HUES6 (cell line): ENCODE measurements at regions not wholly inside any gene's neighbourhood (a gene's known extent, or its start where the extent isn't known, plus 50 kb on each side); places are given as distances from the start of the nearest gene placed in this dataset.

Experiments
- H3K27ac ChIP-seq: 2 replicates; pipeline ENCODE4 v1.7.0; 2013; ENCODE audit warnings: low read depth, mild to moderate bottlenecking, low read length, inconsistent platforms
- H3K27me3 ChIP-seq: 2 replicates; pipeline ENCODE4 v1.6.1; 2013; ENCODE audit warnings: low read length; ENCODE audit not compliant: control insufficient read depth, insufficient read depth
- H3K36me3 ChIP-seq: 2 replicates; pipeline ENCODE4 v1.6.1; 2013; ENCODE audit warnings: low read length; ENCODE audit not compliant: control insufficient read depth, insufficient read depth
- H3K4me1 ChIP-seq: 2 replicates; pipeline ENCODE4 v1.6.1; 2013; ENCODE audit warnings: low read length; ENCODE audit not compliant: control insufficient read depth, insufficient read depth
- H3K4me3 ChIP-seq: 2 replicates; pipeline ENCODE4 v1.5.1; 2013; ENCODE audit warnings: low read depth, low read length
- H3K9ac ChIP-seq: one replicate; pipeline ENCODE4 v1.6.1; 2013; ENCODE audit warnings: mild to moderate bottlenecking, low read length
- H3K9me3 ChIP-seq: 2 replicates; pipeline ENCODE4 v1.6.1; 2013; ENCODE audit warnings: low read depth, low read length; ENCODE audit not compliant: control insufficient read depth, insufficient read depth

GRCh38 chr16:24446189-24446588 lies 93.2 kb upstream of the RBBP6 start:
- H3K27me3 ChIP-seq, result no peaks in the 10 kb centered on the region
- no peak overlapping the region for H3K27ac ChIP-seq
- H3K9me3 ChIP-seq, result peaks cover 20% of the 10 kb centered on the region
- H3K4me1 ChIP-seq, result no peaks in the 10 kb centered on the region
- no peak overlapping the region for H3K9ac ChIP-seq
- H3K4me3 ChIP-seq, result no peak overlapping the region
- no peaks in the 10 kb centered on the region for H3K36me3 ChIP-seq

DNA sequence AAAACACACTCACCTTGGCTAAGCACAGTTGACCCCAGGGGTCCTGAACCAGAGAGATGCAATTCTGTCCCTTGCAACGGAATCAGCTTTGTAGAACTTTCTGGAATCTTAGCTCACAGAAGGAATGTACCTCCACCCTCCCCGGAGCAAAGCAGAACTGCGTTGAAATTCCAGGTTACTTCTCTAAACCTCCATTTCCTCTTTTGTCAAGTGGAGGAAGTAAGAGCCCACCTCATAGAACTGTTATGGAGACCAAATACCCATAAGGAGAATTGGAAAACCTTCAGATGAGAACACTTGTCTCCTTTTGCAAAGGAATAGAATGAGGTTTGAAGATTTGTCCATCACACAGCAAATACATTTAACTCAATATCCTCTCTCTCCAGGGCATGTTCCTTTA lies 86.6 kb upstream of the RBBP6 start:
- H3K36me3 ChIP-seq, result no peaks in the 10 kb centered on the region
- no peak overlapping the region for H3K4me3 ChIP-seq
- no peak overlapping the region for H3K9ac ChIP-seq
- H3K27ac ChIP-seq, result no peak overlapping the region
- no peaks in the 10 kb centered on the region for H3K27me3 ChIP-seq
- no peaks in the 10 kb centered on the region for H3K4me1 ChIP-seq
- H3K9me3 ChIP-seq, result no peaks in the 10 kb centered on the region

- Histone ChIP-seq H3K36me3 (no peaks in the 10 kb centered on the region), H3K9ac (no peak overlapping the region), H3K9me3 (peaks cover 16% of the 10 kb centered on the region), H3K27ac (no peak overlapping the region), H3K4me3 (no peak overlapping the region), H3K4me1 (peaks cover 9% of the 10 kb centered on the region), H3K27me3 (no peaks in the 10 kb centered on the region)
Measured at GRCh38 chr16:24463196-24463945, 76.0 kb upstream of the RBBP6 start.

- H3K9me3 ChIP-seq, result peaks cover 5% of the 10 kb centered on the region
- H3K27me3 ChIP-seq, result no peaks in the 10 kb centered on the region
- no peak overlapping the region for H3K27ac ChIP-seq
- H3K4me3 ChIP-seq, result no peak overlapping the region
- no peaks in the 10 kb centered on the region for H3K4me1 ChIP-seq
- no peak overlapping the region for H3K9ac ChIP-seq
- H3K36me3 ChIP-seq, result no peaks in the 10 kb centered on the region
Measured at GRCh38 chr16:24471561-24472350, 67.6 kb upstream of the RBBP6 start.

GRCh38 chr16:24477492-24477891 lies 61.9 kb upstream of the RBBP6 start:
- Histone ChIP-seq H3K9me3 (peaks cover 3% of the 10 kb centered on the region), H3K27ac (no peak overlapping the region), H3K9ac (no peak overlapping the region), H3K4me3 (no peak overlapping the region), H3K27me3 (peaks cover 28% of the 10 kb centered on the region), H3K36me3 (no peaks in the 10 kb centered on the region), H3K4me1 (0 out of 2 replicates have a peak, but pooled peaks cover 3% of the 10 kb centered on the region)

DNA sequence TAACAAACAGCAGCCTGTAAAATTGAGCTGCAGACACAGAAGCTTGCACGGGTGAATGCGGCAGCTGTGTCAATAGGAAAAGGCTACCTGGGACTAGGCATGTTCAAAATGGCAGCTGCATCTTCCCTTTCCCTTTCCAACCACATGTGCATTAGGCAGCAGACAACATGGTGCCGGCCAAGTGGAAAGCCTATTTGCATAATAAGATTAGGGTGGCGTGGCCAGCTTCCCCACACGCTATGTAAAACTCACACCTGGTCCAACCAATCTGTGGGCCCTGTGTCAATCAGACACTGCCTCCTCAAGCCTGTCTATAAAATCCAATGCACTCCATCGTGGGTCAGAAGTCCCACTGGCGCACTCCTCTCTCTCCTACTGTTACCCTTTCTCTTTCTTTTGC lies 61.0 kb upstream of the RBBP6 start:
- H3K27me3 ChIP-seq, result peaks cover 33% of the 10 kb centered on the region
- H3K27ac ChIP-seq, result no peak overlapping the region
- H3K36me3 ChIP-seq, result no peaks in the 10 kb centered on the region

GRCh38 chr16:24482681-24483202 lies 56.6 kb upstream of the RBBP6 start:
- Histone ChIP-seq H3K9me3 (peaks cover 5% of the 10 kb centered on the region; the same call in 1 of the 2 replicates), H3K36me3 (no peaks in the 10 kb centered on the region), H3K27me3 (peaks cover 52% of the 10 kb centered on the region), H3K27ac (no peak overlapping the region), H3K9ac (no peak overlapping the region), H3K4me1 (peaks cover 9% of the 10 kb centered on the region; the same call in 1 of the 2 replicates), H3K4me3 (no peak overlapping the region)

More for the DNA sequence above, 61.0 kb upstream of the RBBP6 start:
- Histone ChIP-seq H3K9ac (no peak overlapping the region), H3K4me3 (no peak overlapping the region), H3K9me3 (peaks cover 3% of the 10 kb centered on the region), H3K4me1 (peaks cover 9% of the 10 kb centered on the region; the same call in 1 of the 2 replicates)

DNA sequence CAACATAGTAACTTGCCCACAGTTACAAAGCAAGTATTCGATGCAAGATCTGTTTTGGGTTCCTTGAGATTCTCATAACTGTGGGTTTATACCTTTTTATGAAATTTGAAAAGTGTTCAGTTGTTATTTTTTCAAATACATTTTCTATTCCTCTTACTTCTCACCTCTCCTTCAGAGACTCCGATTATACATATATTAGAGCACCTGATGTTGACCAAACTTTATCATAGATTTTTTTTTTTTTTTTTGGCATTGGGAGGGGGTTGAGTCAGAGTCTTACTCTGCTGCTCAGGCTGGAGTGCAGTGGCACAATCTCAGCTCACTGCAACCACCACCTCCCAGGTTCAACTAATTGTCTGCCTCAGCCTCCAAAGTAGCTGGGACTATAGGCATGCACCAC lies 51.3 kb upstream of the RBBP6 start:
- Histone ChIP-seq H3K9me3 (peaks cover 10% of the 10 kb centered on the region; the same call in 1 of the 2 replicates), H3K36me3 (no peaks in the 10 kb centered on the region), H3K27me3 (peaks cover 23% of the 10 kb centered on the region), H3K27ac (no peak overlapping the region), H3K9ac (no peak overlapping the region), H3K4me1 (peaks cover 3% of the 10 kb centered on the region; the same call in 1 of the 2 replicates), H3K4me3 (no peak overlapping the region)
